Large intestine (tissue), 3 donors: ENCODE measurements at regions not wholly inside any gene's neighbourhood (a gene's known extent, or its start where the extent isn't known, plus 50 kb on each side); places are given as distances from the start of the nearest gene placed in this dataset.

ENCODE experiments used
- DNase-seq, 2 donors: peaks; one replicate each; pipeline versions ENCODE4 v3.0.0 to v3.0.0-alpha.2; 2013
- H3K27ac ChIP-seq: one replicate; pipeline ENCODE4 v1.5.1; 2013; ENCODE audit warnings: low read length
- H3K27me3 ChIP-seq: 2 replicates; pipeline ENCODE4 v1.6.1; 2013; ENCODE audit warnings: low read length; ENCODE audit not compliant: control insufficient read depth, insufficient read depth
- H3K36me3 ChIP-seq: 2 replicates; pipeline ENCODE4 v1.6.1; 2013; ENCODE audit warnings: low read length; ENCODE audit not compliant: control insufficient read depth, insufficient read depth
- H3K4me1 ChIP-seq: one replicate; pipeline ENCODE4 v1.6.1; 2013; ENCODE audit warnings: low read length; ENCODE audit not compliant: control insufficient read depth, insufficient read depth
- H3K4me3 ChIP-seq: one replicate; pipeline ENCODE4 v1.5.1; 2013; ENCODE audit warnings: low read length
- H3K9me3 ChIP-seq: one replicate; pipeline ENCODE4 v1.6.1; 2013; ENCODE audit warnings: mild to moderate bottlenecking, low read depth, low read length, moderate library complexity; ENCODE audit not compliant: control insufficient read depth
- WGBS: methylation state at CpG from one replicate; pipeline ENCODE4 v1.1.5; 2013; ENCODE audit warnings: low lambda C conversion rate; ENCODE audit not compliant: insufficient coverage; 5-methylcytosine and 5-hydroxymethylcytosine counted together

DNA sequence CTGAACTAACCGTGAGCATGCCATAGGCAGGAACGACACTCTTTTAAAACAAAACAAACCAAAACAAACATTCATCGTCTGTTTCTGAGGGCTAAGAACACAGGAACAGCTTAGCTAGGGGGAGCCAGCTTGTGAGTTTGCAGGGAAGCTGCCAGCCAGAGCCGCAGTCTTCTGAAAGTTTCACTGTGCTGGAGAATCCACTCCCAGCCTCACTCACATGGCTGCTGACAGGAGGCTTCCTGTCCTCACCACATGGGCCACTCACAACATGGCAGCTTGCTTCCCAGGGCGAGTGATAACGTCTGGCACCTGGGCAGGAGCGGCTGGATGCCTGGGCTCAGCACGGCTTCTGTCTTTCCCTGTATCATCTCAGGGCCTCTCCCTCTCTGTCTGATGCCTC is 275.2 kb downstream of the MSX2 start:
- Histone ChIP-seq H3K4me1 (no peaks in the 10 kb centered on the region), H3K4me3 (no peak overlapping the region), H3K27ac (no peak overlapping the region), H3K9me3 (no peaks in the 10 kb centered on the region), H3K36me3 (no peaks in the 10 kb centered on the region), H3K27me3 (peaks cover 2% of the 10 kb centered on the region)
- whole genome bisulfite sequencing, result no CpG with 5 or more reads among the region's 8 CpGs
- DNase-seq, result no peak

DNA sequence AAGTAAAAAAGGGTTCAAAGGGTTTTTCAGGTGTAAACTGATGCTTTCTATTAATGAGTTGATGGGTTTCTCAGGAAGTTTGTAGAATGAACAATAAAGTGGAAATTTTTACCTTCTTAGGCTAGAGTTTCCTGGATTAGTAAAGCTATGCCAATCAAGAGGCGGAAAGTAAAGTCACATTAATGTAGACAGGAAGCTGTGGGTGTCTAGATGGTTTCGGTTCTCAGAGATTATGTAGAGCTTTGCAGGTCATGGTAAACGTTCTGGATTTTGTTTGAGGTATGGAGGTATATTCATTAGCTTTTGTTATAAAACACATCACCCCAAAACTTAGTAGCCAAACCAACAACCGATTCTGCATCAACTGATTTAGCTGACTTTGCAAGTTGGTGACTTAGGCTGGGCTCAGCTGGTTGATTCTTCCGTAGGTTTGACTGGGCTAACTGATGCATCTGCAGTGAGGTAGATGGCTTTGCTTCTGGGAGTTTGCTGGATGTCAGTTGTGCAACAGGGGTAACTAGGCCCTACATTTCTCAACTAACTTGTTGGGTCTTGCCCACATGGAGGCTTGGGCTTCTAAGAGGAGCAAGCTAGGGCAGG is 273.8 kb downstream of the MSX2 start:
- H3K27me3 ChIP-seq, result peaks cover 2% of the 10 kb centered on the region
- H3K9me3 ChIP-seq, result no peaks in the 10 kb centered on the region
- DNase-seq, result no peak
- H3K4me1 ChIP-seq, result no peaks in the 10 kb centered on the region
- H3K36me3 ChIP-seq, result no peaks in the 10 kb centered on the region
- no peak overlapping the region for H3K27ac ChIP-seq
- no peak overlapping the region for H3K4me3 ChIP-seq
- WGBS, result no CpG with 5 or more reads among the region's 5 CpGs

DNA sequence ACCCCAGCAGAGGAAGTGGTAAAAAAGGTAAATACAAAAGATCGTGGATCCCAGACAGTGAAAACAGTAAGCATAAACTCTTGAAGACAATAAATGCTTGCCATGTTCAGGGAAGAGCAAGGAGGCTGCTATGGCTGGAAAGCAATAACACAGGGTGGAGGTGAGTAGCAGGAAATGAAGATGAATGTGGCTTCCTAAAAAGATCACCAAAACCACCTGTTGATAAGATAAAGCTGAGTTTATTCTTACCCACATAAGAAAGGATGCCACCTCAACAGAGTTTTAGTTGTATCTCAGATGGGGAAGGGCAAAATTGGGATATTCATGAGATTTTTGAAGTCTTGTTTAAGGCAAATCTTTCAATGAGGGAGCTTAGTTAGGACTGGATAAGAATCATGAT is 273.3 kb downstream of the MSX2 start:
- Histone ChIP-seq H3K4me1 (no peaks in the 10 kb centered on the region), H3K9me3 (no peaks in the 10 kb centered on the region), H3K27me3 (peaks cover under 1% of the 10 kb centered on the region), H3K27ac (no peak overlapping the region), H3K36me3 (no peaks in the 10 kb centered on the region), H3K4me3 (no peak overlapping the region)
- 20% methylated on average over 1 of the region's 1 CpG for WGBS
- DNase-seq, result no peak

DNA sequence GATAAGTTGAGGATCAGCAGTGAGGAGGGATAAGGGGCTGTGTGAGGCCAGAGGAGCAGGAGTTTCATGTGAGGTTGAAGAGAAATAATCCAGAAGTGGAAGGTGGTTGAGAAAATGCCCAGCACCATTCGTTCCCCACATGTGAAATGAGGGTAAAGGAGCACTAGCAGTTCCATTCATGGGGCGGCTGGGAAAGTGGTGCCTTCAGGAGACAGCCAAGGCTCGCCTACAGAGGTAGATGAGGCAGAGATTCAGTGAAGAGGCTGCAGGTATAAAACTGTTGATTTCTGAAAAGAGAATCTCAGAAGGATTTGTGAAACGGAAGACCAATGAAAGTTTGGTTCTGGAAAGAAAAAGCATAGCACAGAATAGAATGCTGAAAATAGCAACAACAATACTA is 272.6 kb downstream of the MSX2 start:
- no peak for DNase-seq
- Histone ChIP-seq H3K9me3 (no peaks in the 10 kb centered on the region), H3K27me3 (no peaks in the 10 kb centered on the region), H3K4me3 (no peak overlapping the region), H3K27ac (no peak overlapping the region), H3K36me3 (no peaks in the 10 kb centered on the region), H3K4me1 (no peaks in the 10 kb centered on the region)
- 100% methylated on average over 1 of the region's 4 CpGs for WGBS

DNA sequence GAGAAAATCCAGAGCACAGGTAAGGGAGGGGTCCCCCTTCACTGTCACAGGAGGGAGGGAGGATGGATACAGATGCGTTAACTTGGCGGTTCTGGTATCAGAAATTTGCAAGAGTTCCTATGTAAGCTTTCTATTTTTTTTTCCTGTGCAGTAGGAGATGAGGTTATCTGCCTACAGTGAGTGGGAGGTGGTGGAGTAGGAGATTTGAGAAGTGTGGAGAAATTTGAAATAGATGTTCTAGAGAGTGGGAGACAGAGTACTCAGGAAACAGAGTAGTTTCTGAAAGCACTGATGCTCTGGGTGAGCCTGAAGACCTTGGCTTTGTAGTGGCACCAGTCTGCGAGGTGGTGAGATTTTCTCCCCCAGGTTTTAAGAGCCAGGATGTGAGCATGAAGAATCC is 271.4 kb downstream of the MSX2 start:
- no peak for DNase-seq
- Histone ChIP-seq H3K36me3 (no peaks in the 10 kb centered on the region), H3K4me3 (no peak overlapping the region), H3K27ac (no peak overlapping the region), H3K9me3 (no peaks in the 10 kb centered on the region), H3K4me1 (no peaks in the 10 kb centered on the region), H3K27me3 (no peaks in the 10 kb centered on the region)
- no CpG with 5 or more reads among the region's 3 CpGs for WGBS

DNA sequence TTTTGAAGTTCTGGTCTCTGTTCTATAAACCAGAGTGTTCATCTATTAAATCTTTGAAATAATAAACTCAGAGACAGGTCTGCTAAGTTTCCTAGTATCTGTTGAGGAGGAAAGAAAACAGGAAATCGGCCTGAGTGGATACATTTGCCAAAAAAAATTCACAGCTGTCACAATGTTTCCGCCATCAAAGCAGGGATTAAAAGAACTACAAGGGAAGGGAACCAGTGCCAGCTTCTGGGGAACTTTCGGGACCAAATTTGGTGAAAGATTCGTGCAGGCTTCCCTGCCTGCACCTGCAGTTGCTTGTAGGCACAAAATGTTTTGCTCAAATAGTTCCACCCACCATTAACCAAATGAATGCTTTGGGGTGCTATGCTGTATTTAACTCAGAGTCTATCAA is 267.5 kb downstream of the MSX2 start:
- H3K9me3 ChIP-seq, result no peaks in the 10 kb centered on the region
- no peak overlapping the region for H3K27ac ChIP-seq
- no peak for DNase-seq
- WGBS, result 60% methylated on average over 1 of the region's 4 CpGs
- no peaks in the 10 kb centered on the region for H3K27me3 ChIP-seq
- no peaks in the 10 kb centered on the region for H3K4me1 ChIP-seq
- H3K36me3 ChIP-seq, result no peaks in the 10 kb centered on the region
- no peak overlapping the region for H3K4me3 ChIP-seq

DNA sequence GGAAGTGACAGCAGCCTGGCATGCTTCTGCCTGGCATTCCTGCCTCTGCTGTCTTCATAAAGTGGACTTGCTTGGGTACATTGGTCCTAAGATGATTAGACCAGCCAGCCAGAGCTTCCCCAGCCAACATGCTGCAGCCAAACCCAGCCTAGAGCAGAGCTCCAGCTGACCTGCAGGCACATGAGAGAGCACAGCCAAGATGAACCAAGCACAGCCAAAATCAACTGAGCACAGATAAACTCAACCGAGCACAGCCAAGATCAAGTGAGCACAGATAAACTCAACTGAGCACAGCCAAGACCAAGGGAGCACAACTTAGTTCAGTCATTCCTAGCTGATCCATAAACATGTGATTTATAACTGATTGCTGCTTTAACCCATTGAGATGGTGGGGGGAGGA is 266.5 kb downstream of the MSX2 start:
- DNase-seq, result no peak
- no CpG with 5 or more reads among the region's 1 CpG for WGBS
- Histone ChIP-seq H3K9me3 (no peaks in the 10 kb centered on the region), H3K27me3 (no peaks in the 10 kb centered on the region), H3K4me1 (no peaks in the 10 kb centered on the region), H3K27ac (no peak overlapping the region), H3K4me3 (no peak overlapping the region), H3K36me3 (no peaks in the 10 kb centered on the region)

DNA sequence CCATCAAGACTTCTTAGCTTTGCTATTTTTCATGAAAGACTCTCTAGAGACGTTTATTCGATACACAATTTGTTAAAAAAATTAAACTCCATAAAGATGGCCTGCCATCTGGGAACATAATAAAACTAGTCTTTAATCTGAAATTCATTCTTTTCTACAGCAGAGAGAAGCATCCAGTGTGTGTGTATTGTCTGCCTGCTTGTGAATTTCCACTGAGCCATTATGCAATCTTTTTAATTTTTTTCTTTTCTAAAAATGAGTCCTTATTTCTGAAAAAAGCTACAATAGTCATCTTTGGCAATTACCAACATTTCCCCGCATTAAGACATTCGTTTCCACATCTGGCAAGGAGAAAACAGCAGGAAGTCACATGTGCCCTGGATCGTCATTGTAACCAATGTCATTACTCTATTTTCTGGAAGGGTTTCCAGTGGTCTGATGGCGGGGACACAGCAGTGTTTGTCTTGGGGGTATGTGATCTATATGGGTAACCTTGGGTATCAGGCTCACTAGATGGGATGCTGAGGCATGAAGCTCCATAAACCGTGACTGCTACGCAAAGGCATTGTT is 263.1 kb downstream of the MSX2 start:
- Histone ChIP-seq H3K4me1 (no peaks in the 10 kb centered on the region), H3K9me3 (no peaks in the 10 kb centered on the region), H3K36me3 (no peaks in the 10 kb centered on the region), H3K27ac (no peak overlapping the region), H3K27me3 (no peaks in the 10 kb centered on the region), H3K4me3 (no peak overlapping the region)
- no peak for DNase-seq
- 78% methylated on average over 4 of the region's 8 CpGs for WGBS

DNA sequence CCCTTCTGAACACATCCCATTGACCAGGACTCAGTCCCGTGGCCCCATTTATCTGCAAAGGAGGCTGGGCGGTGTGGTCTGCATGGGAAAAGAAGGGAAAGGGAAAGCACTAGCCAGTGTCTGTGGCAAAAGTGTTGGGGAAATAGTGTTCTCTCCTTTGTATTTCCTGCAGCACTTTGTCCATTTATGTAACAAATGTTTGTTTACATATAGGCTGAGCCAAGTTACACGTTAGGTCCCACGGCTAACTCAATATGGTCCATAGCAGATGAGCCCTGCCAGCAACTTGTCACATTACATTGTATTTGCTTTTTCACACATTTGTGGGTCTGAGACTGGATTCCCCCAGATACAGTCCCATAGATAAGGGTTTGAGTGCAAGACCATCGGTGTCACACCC is 260.5 kb downstream of the MSX2 start:
- no peak overlapping the region for H3K27ac ChIP-seq
- no peak for DNase-seq
- no peaks in the 10 kb centered on the region for H3K27me3 ChIP-seq
- no peaks in the 10 kb centered on the region for H3K4me1 ChIP-seq
- no peak overlapping the region for H3K4me3 ChIP-seq
- no peaks in the 10 kb centered on the region for H3K9me3 ChIP-seq
- H3K36me3 ChIP-seq, result no peaks in the 10 kb centered on the region
- no CpG with 5 or more reads among the region's 5 CpGs for WGBS

DNA sequence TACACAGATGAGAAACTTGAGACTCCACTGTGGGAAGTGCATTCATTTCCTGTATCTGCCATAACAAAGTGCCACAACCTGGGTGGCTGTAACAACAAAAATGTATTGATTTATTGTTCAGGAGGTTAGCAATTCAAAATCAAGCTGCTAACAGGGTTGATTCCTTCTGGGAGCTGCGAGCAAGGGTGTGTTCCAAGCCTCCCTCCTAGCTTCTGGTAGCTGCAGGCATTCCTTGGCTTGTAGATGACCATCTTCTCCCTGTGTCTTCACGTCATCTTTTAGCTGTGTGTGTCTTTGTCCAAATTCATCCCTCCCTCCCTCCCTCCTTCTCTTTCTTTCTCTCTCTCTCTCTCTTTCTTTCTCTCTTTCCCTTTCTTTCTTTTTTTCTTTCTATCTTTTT is 258.1 kb downstream of the MSX2 start:
- no peak for DNase-seq
- H3K27ac ChIP-seq, result no peak overlapping the region
- no peaks in the 10 kb centered on the region for H3K27me3 ChIP-seq
- no peaks in the 10 kb centered on the region for H3K36me3 ChIP-seq
- H3K9me3 ChIP-seq, result no peaks in the 10 kb centered on the region
- no peak overlapping the region for H3K4me3 ChIP-seq
- H3K4me1 ChIP-seq, result no peaks in the 10 kb centered on the region
- WGBS, result 64% methylated on average over 1 of the region's 2 CpGs

DNA sequence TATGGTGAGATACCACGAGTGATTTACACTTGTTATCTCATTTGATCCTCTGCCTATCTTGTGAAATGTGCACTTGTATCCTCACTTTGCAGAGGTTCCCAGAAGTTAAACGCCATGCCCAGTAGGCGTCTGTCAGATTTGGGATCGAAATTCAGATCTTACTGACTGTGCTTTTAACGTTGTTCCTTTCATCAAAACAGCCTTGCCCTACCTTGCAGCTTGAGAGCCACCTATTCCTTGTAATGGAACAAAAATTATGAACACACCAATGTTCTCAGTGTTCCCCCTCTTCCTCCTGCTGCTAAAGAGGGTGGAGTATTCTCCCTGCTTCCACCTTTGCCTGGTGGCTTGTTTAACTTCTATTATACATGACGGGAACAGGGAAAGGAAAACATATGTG is 257.0 kb downstream of the MSX2 start:
- DNase-seq, result no peak
- Histone ChIP-seq H3K4me1 (no peaks in the 10 kb centered on the region), H3K4me3 (no peak overlapping the region), H3K9me3 (no peaks in the 10 kb centered on the region), H3K27ac (no peak overlapping the region), H3K36me3 (no peaks in the 10 kb centered on the region), H3K27me3 (no peaks in the 10 kb centered on the region)
- WGBS, result 17% methylated on average over 1 of the region's 6 CpGs
